Endothelial cell of umbilical vein (primary cell): ENCODE measurements at regions not wholly inside any gene's neighbourhood (a gene's known extent, or its start where the extent isn't known, plus 50 kb on each side); places are given as distances from the start of the nearest gene placed in this dataset.

Experiments
- BruUV-seq: library from RNA; stranded (reverse); fragments of 400-500 nt; replicated peaks from 2 replicates; lab custom pipeline; 2021; lab: Mats Ljungman, UMichigan
- CTCF ChIA-PET: fragments of 300-600, 350-600 bp; sonication (Branson Sonifier 250); formaldehyde crosslinking; loops from one replicate; lab custom pipeline; 2021; ENCODE audit warnings: antibody characterized with exemption, inconsistent platforms; lab: Charles Lee
- POLR2A ChIA-PET: fragments of 300-600, 350-600 bp; sonication (Branson Sonifier 250); formaldehyde crosslinking; loops from one replicate; lab custom pipeline; 2021; ENCODE audit warnings: antibody characterized with exemption, inconsistent platforms; lab: Charles Lee
- DNase-seq: peaks from one replicate; pipeline ENCODE4 v3.0.0-alpha.2; 2011; ENCODE audit warnings: low read depth, low spot score
- FAIRE-seq: peaks from 2 replicates; lab custom pipeline; 2011; peaks lifted over from hg19 to GRCh38; lab: Jason Lieb, UNC
- H2AFZ ChIP-seq: 2 replicates; pipeline ENCODE4 v1.6.0; 2012; ENCODE audit warnings: low read depth, low read length, control low read depth, inconsistent platforms
- H3K27ac ChIP-seq: 2 replicates; pipeline ENCODE4 v1.5.1; 2011; ENCODE audit warnings: low read depth, mild to moderate bottlenecking, control low read depth, low read length, moderate library complexity; ENCODE audit not compliant: insufficient read depth
- H3K27me3 ChIP-seq, 2 experiments: 2 replicates each; pipeline versions ENCODE4 v1.6.0 to v1.6.1; 2011; ENCODE audit warnings: low read length in 2 of 2, mixed read lengths in 1 of 2; ENCODE audit not compliant: control insufficient read depth in 2 of 2, insufficient read depth in 2 of 2
- H3K36me3 ChIP-seq, 2 experiments: 2 replicates in 1 of 2; 3 replicates in 1 of 2; pipeline ENCODE4 v1.5.1; 2011; ENCODE audit warnings: low read length in 2 of 2, mild to moderate bottlenecking in 1 of 2, moderate library complexity in 1 of 2; ENCODE audit not compliant: control insufficient read depth in 2 of 2, insufficient read depth in 2 of 2; ENCODE audit errors: extremely low read depth in 1 of 2
- H3K4me1 ChIP-seq: 3 replicates; pipeline ENCODE4 v1.5.1; 2011; ENCODE audit warnings: mild to moderate bottlenecking, low read length; ENCODE audit not compliant: control insufficient read depth, insufficient read depth; ENCODE audit errors: extremely low read depth
- H3K4me2 ChIP-seq: 2 replicates; pipeline ENCODE4 v1.6.1; 2011; ENCODE audit warnings: low read length, control low read depth, mixed read lengths; ENCODE audit not compliant: insufficient read depth
- H3K4me3 ChIP-seq, 3 experiments: fragments of 200-600 bp in 1 of 3; sonication (generic), shearing (Covaris generic) in 1 of 3; replicated peaks in 1 of 3; 2 replicates each; pipeline ENCODE4 v1.5.1; 2011 to 2016; ENCODE audit warnings: control low read depth in 3 of 3, low read length in 3 of 3, mild to moderate bottlenecking in 2 of 3, inconsistent platforms in 1 of 3, low read depth in 1 of 3, moderate library complexity in 1 of 3; ENCODE audit not compliant: insufficient read depth in 1 of 3
- H3K79me2 ChIP-seq: 2 replicates; pipeline ENCODE4 v1.6.0; 2012; ENCODE audit warnings: low read length, inconsistent platforms; ENCODE audit not compliant: control insufficient read depth, insufficient read depth
- H3K9ac ChIP-seq: replicated peaks from 2 replicates; pipeline ENCODE3; 2011; ENCODE audit warnings: low read length, control low read depth; ENCODE audit not compliant: insufficient read depth; ENCODE audit errors: extremely low read depth
- H3K9me1 ChIP-seq: replicated peaks from 3 replicates; pipeline ENCODE4 v1.6.0; 2011; ENCODE audit warnings: mild to moderate bottlenecking, low read length; ENCODE audit not compliant: control insufficient read depth, insufficient read depth; ENCODE audit errors: extremely low read depth
- H3K9me3 ChIP-seq: replicated peaks from 2 replicates; pipeline ENCODE4 v1.5.1; 2012; ENCODE audit warnings: low read length, inconsistent platforms; ENCODE audit not compliant: control insufficient read depth, insufficient read depth
- H4K20me1 ChIP-seq: replicated peaks from 2 replicates; pipeline ENCODE3; 2011; ENCODE audit warnings: mild to moderate bottlenecking, low read length; ENCODE audit not compliant: control insufficient read depth, insufficient read depth; ENCODE audit errors: extremely low read depth
- CTCF ChIP-seq, 2 donors: IDR thresholded peaks; 1 replicate in 1 of 2; 2 replicates in 1 of 2; pipeline ENCODE4 v1.5.1; 2011; ENCODE audit warnings: low read length in 2 of 2, mild to moderate bottlenecking in 2 of 2, moderate library complexity in 2 of 2, control low read depth in 1 of 2, inconsistent platforms in 1 of 2, low read depth in 1 of 2; ENCODE audit not compliant: insufficient read depth in 1 of 2; ENCODE audit errors: extremely low read depth in 1 of 2
- JUN ChIP-seq: IDR thresholded peaks from 2 replicates; pipeline ENCODE4 v1.6.1; 2011; ENCODE audit warnings: borderline replicate concordance, low read depth; ENCODE audit not compliant: insufficient read length, insufficient read depth
- MAX ChIP-seq: IDR thresholded peaks from 2 replicates; pipeline ENCODE4 v1.6.1; 2011; ENCODE audit not compliant: insufficient read depth, insufficient read length
- POLR2A ChIP-seq: IDR thresholded peaks from 2 replicates; pipeline ENCODE4 v1.6.1; 2012; ENCODE audit warnings: low read depth, mild to moderate bottlenecking, control low read depth, low read length
- POLR2AphosphoS5 ChIP-seq: IDR thresholded peaks from 2 replicates; pipeline ENCODE4 v1.6.1; 2012; ENCODE audit warnings: low read depth, mild to moderate bottlenecking, control low read depth, low read length, moderate library complexity; ENCODE audit not compliant: insufficient read depth
- dilution Hi-C: fragments of 300-500 bp; cut with MboI; formaldehyde crosslinking; loops from one replicate; pipeline ENCODE4 v1.15.0; 2019; ENCODE audit warnings: low sequenced_read_pairs; ENCODE audit not compliant: extremely low pct_ligation_motif_present
- intact Hi-C: fragments of 100-400 bp; cut with micrococcal nuclease; formaldehyde crosslinking; loops from one replicate; pipeline ENCODE4 v1.10.0; 2022

GRCh38 chr10:78910886-78911285, 157.9 kb upstream of the ZMIZ1 start:
- no TSS peak for BruUV-seq
- Histone ChIP-seq H2AFZ (no peak overlapping the region), H4K20me1 (no peaks in the 10 kb centered on the region), H3K9me3 (no peaks in the 10 kb centered on the region), H3K4me1 (no peaks in the 10 kb centered on the region), H3K27me3 (no peaks in the 10 kb centered on the region), H3K9me1 (no peaks in the 10 kb centered on the region), H3K79me2 (no peaks in the 10 kb centered on the region), H3K27ac (no peak overlapping the region), H3K36me3 (no peaks in the 10 kb centered on the region), H3K4me3 (no peak overlapping the region), H3K9ac (no peak overlapping the region), H3K4me2 (no peak overlapping the region)
- intact Hi-C loops = no loop called here
- ChIA-PET POLR2A (no interaction called here), CTCF (no interaction called here)
- dilution Hi-C loops = no loop called here
- no peak for DNase-seq
- TF ChIP-seq MAX (no peak), POLR2A (no peak), JUN (no peak), CTCF (IDR thresholded peaks at IDR 0.05; ENCODE audit: extremely low read depth in 1 of 2, insufficient read depth in 1 of 2, low read depth in 1 of 2, low read length in 2 of 2) (no peak), POLR2AphosphoS5 (no peak)
- no peak for FAIRE-seq
